ENCODE measurements at regions not wholly inside any gene's neighbourhood (a gene's known extent, or its start where the extent isn't known, plus 50 kb on each side); places are given as distances from the start of the nearest gene placed in this dataset.
A peak's percentile ranks its signal among the peaks of the same experiment; 100 is the strongest.

- no peaks in the 10 kb centered on the region for H3K9me3 ChIP-seq (ENCODE audit: control insufficient read depth, insufficient read depth, low read depth, low read length)
- H3K36me3 ChIP-seq (ENCODE audit: control insufficient read depth, insufficient read depth, low read length): no peaks in the 10 kb centered on the region
- H3K27me3 ChIP-seq (ENCODE audit: control insufficient read depth, insufficient read depth, low read length): no peaks in the 10 kb centered on the region
- no peak overlapping the region for H2AFZ ChIP-seq (ENCODE audit: low read length)
- peak overlapping the region; percentile 51 for H3K4me2 ChIP-seq (ENCODE audit: extremely low read depth, insufficient read depth, low read length)
- H3K9ac ChIP-seq (ENCODE audit: insufficient read depth, low read length): no peak overlapping the region
- TF ChIP-seq EZH2 (IDR thresholded peaks at IDR 0.05; ENCODE audit: low read length, missing control alignments): no peak
- no peak for TF ChIP-seq CTCF (conservative IDR thresholded peaks at IDR 0.05 in 1 of 2, IDR thresholded peaks at IDR 0.05 in 1 of 2; ENCODE audit: low read depth in 1 of 2, low read length in 2 of 2)
- no peaks in the 10 kb centered on the region for H4K20me1 ChIP-seq (ENCODE audit: control insufficient read depth, extremely low read depth, insufficient read depth, low read length)
- H3K4me1 ChIP-seq (ENCODE audit: control insufficient read depth, extremely low read depth, insufficient read depth, low read length): peaks cover 3% of the 10 kb centered on the region
- no peak overlapping the region for H3K27ac ChIP-seq (ENCODE audit: insufficient read depth, low read length)
- peak; percentile 83 to 97 for DNase-seq (ENCODE audit: low read depth in 2 of 2)
- H3K4me3 ChIP-seq (replicated peaks in 1 of 4; ENCODE audit: control extremely low read depth in 1 of 4, insufficient read depth in 1 of 4, low read depth in 3 of 4, low read length in 4 of 4): no peak overlapping the region
- no peaks in the 10 kb centered on the region for H3K79me2 ChIP-seq (ENCODE audit: control insufficient read depth, insufficient read depth, low read length)
Observed at GRCh38 chrX:111041018-111041462, 55.0 kb upstream of the PAK3 start.

- Histone ChIP-seq H2AFZ (ENCODE audit: low read length) (no peak overlapping the region), H3K4me2 (ENCODE audit: extremely low read depth, insufficient read depth, low read length) (peak overlapping the region; percentile 54), H3K9me3 (ENCODE audit: control insufficient read depth, insufficient read depth, low read depth, low read length) (no peaks in the 10 kb centered on the region), H3K4me1 (ENCODE audit: control insufficient read depth, extremely low read depth, insufficient read depth, low read length) (peaks cover 3% of the 10 kb centered on the region), H3K4me3 (replicated peaks in 1 of 4; ENCODE audit: control extremely low read depth in 1 of 4, insufficient read depth in 1 of 4, low read depth in 3 of 4, low read length in 4 of 4) (no peak overlapping the region), H3K79me2 (ENCODE audit: control insufficient read depth, insufficient read depth, low read length) (no peaks in the 10 kb centered on the region), H3K9ac (ENCODE audit: insufficient read depth, low read length) (no peak overlapping the region), H3K27me3 (ENCODE audit: control insufficient read depth, insufficient read depth, low read length) (no peaks in the 10 kb centered on the region), H3K27ac (ENCODE audit: insufficient read depth, low read length) (peak overlapping the region; percentile 28), H4K20me1 (ENCODE audit: control insufficient read depth, extremely low read depth, insufficient read depth, low read length) (no peaks in the 10 kb centered on the region), H3K36me3 (ENCODE audit: control insufficient read depth, insufficient read depth, low read length) (no peaks in the 10 kb centered on the region)
- peak in 1 of 2 donors; percentile 79 for DNase-seq (ENCODE audit: low read depth in 2 of 2)
- TF ChIP-seq EZH2 (IDR thresholded peaks at IDR 0.05; ENCODE audit: low read length, missing control alignments) (no peak), CTCF (conservative IDR thresholded peaks at IDR 0.05 in 1 of 2, IDR thresholded peaks at IDR 0.05 in 1 of 2; ENCODE audit: low read depth in 1 of 2, low read length in 2 of 2) (no peak)
Observed at GRCh38 chrX:111040377-111041017, 55.5 kb upstream of the PAK3 start.

GRCh38 chrX:111039606-111040005 is 56.4 kb upstream of the PAK3 start:
- no peak overlapping the region for H3K9ac ChIP-seq (ENCODE audit: insufficient read depth, low read length)
- H3K9me3 ChIP-seq (ENCODE audit: control insufficient read depth, insufficient read depth, low read depth, low read length): no peaks in the 10 kb centered on the region
- H4K20me1 ChIP-seq (ENCODE audit: control insufficient read depth, extremely low read depth, insufficient read depth, low read length): no peaks in the 10 kb centered on the region
- peak in 1 of 2 donors; percentile 10 for DNase-seq (ENCODE audit: low read depth in 2 of 2)
- no peak for TF ChIP-seq CTCF (conservative IDR thresholded peaks at IDR 0.05 in 1 of 2, IDR thresholded peaks at IDR 0.05 in 1 of 2; ENCODE audit: low read depth in 1 of 2, low read length in 2 of 2)
- TF ChIP-seq EZH2 (IDR thresholded peaks at IDR 0.05; ENCODE audit: low read length, missing control alignments): no peak
- H3K79me2 ChIP-seq (ENCODE audit: control insufficient read depth, insufficient read depth, low read length): no peaks in the 10 kb centered on the region
- peaks cover 3% of the 10 kb centered on the region for H3K4me1 ChIP-seq (ENCODE audit: control insufficient read depth, extremely low read depth, insufficient read depth, low read length)
- no peak overlapping the region for H3K27ac ChIP-seq (ENCODE audit: insufficient read depth, low read length)
- H3K4me3 ChIP-seq (replicated peaks in 1 of 4; ENCODE audit: control extremely low read depth in 1 of 4, insufficient read depth in 1 of 4, low read depth in 3 of 4, low read length in 4 of 4): no peak overlapping the region
- H3K4me2 ChIP-seq (ENCODE audit: extremely low read depth, insufficient read depth, low read length): no peak overlapping the region
- H2AFZ ChIP-seq (ENCODE audit: low read length): no peak overlapping the region
- H3K27me3 ChIP-seq (ENCODE audit: control insufficient read depth, insufficient read depth, low read length): no peaks in the 10 kb centered on the region
- no peaks in the 10 kb centered on the region for H3K36me3 ChIP-seq (ENCODE audit: control insufficient read depth, insufficient read depth, low read length)
